ENCODE measurements at regions not wholly inside any gene's neighbourhood (a gene's known extent, or its start where the extent isn't known, plus 50 kb on each side); places are given as distances from the start of the nearest gene placed in this dataset.

DNA sequence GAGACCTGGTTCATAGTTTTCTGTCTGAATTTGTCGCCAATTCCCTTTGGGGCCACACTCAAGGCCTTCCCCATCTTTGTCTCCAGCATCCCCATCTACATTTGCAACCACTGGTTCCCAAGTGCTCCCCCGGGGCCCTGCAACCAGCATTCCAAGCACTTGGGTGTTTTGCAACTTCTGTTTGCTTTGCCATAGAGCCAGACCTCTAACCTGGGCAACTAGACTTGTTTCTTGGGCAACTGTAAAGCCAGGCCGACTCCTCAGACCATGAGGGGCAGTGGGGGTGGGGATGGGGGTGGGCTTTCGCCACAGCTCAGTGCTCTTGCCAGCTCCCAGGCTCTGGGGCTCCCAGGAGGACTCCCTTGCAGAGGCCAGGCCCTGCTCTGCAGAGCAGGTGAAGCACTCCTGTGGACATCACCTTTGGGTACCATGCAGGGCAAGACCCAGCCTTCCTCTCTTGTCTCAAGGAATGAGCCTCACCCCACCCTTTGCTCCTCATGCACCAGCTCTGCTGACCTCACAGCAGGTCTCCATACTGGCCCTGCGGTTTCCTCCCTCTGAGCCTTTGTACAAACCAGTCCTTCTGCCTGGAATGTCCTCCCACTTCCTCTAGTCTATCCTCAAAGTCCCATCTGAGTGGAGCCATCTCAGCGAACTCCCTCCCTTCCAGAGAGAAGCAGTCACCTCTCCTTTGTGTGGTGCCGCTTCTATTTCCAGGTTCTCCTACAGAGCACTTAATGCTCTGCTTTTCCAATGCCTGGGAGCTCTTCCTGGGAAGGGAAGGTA is 126.7 kb upstream of the MYCN start:
- no peaks in the 10 kb centered on the region for H3K27me3 ChIP-seq (ENCODE audit: low read depth, low read length)
- H3K4me1 ChIP-seq (ENCODE audit: control insufficient read depth in 1 of 2, insufficient read depth in 2 of 2, low read length in 2 of 2): no peaks in the 10 kb centered on the region
- no peaks in the 10 kb centered on the region for H3K9me3 ChIP-seq (ENCODE audit: control insufficient read depth in 1 of 2, low read length in 2 of 2)
- H3K36me3 ChIP-seq (ENCODE audit: control insufficient read depth in 1 of 2, insufficient read depth in 2 of 2, low read length in 2 of 2): no peaks in the 10 kb centered on the region
- no peak overlapping the region for H3K4me3 ChIP-seq (ENCODE audit: low read depth in 1 of 2, low read length in 2 of 2)
- H3K27ac ChIP-seq (ENCODE audit: low read length): no peak overlapping the region

- no peaks in the 10 kb centered on the region for H3K4me1 ChIP-seq (ENCODE audit: control insufficient read depth in 1 of 2, insufficient read depth in 2 of 2, low read length in 2 of 2)
- no peak overlapping the region for H3K4me3 ChIP-seq (ENCODE audit: low read depth in 1 of 2, low read length in 2 of 2)
- no peaks in the 10 kb centered on the region for H3K27me3 ChIP-seq (ENCODE audit: low read depth, low read length)
- H3K36me3 ChIP-seq (ENCODE audit: control insufficient read depth in 1 of 2, insufficient read depth in 2 of 2, low read length in 2 of 2): no peaks in the 10 kb centered on the region
- H3K9me3 ChIP-seq (ENCODE audit: control insufficient read depth in 1 of 2, low read length in 2 of 2): no peaks in the 10 kb centered on the region
- no peak overlapping the region for H3K27ac ChIP-seq (ENCODE audit: low read length)
These were observed 125.9 kb upstream of the MYCN start for GRCh38 chr2:15814403-15814802.

DNA sequence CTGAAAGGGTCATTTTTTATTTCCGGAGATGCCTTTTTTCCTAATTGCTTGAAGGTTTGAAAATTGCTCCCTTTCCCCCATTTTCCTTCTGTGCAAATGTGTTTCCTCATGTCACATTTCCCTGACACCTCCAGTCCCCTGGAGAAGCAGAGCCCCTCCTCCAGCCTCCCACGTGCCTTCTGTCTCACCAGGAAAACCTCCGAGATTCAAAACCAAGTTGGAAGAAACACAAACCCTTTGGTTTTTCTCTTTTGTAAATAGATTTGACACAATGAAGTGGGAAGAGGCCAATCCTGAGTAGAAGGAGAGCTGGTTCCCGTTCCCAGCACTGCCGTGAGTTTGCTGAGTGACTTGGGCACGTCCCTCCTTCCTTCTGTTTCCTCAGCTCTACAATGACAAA is 125.4 kb upstream of the MYCN start:
- Histone ChIP-seq H3K27me3 (ENCODE audit: low read depth, low read length) (no peaks in the 10 kb centered on the region), H3K4me3 (ENCODE audit: low read depth in 1 of 2, low read length in 2 of 2) (no peak overlapping the region), H3K9me3 (ENCODE audit: control insufficient read depth in 1 of 2, low read length in 2 of 2) (no peaks in the 10 kb centered on the region), H3K27ac (ENCODE audit: low read length) (no peak overlapping the region), H3K36me3 (ENCODE audit: control insufficient read depth in 1 of 2, insufficient read depth in 2 of 2, low read length in 2 of 2) (no peaks in the 10 kb centered on the region), H3K4me1 (ENCODE audit: control insufficient read depth in 1 of 2, insufficient read depth in 2 of 2, low read length in 2 of 2) (no peaks in the 10 kb centered on the region)

- no peak overlapping the region for H3K4me3 ChIP-seq (ENCODE audit: low read depth in 1 of 2, low read length in 2 of 2)
- no peaks in the 10 kb centered on the region for H3K9me3 ChIP-seq (ENCODE audit: control insufficient read depth in 1 of 2, low read length in 2 of 2)
- no peak overlapping the region for H3K27ac ChIP-seq (ENCODE audit: low read length)
- no peaks in the 10 kb centered on the region for H3K4me1 ChIP-seq (ENCODE audit: control insufficient read depth in 1 of 2, insufficient read depth in 2 of 2, low read length in 2 of 2)
- no peaks in the 10 kb centered on the region for H3K27me3 ChIP-seq (ENCODE audit: low read depth, low read length)
- H3K36me3 ChIP-seq (ENCODE audit: control insufficient read depth in 1 of 2, insufficient read depth in 2 of 2, low read length in 2 of 2): no peaks in the 10 kb centered on the region
These were observed 124.1 kb upstream of the MYCN start for GRCh38 chr2:15816226-15816625.

DNA sequence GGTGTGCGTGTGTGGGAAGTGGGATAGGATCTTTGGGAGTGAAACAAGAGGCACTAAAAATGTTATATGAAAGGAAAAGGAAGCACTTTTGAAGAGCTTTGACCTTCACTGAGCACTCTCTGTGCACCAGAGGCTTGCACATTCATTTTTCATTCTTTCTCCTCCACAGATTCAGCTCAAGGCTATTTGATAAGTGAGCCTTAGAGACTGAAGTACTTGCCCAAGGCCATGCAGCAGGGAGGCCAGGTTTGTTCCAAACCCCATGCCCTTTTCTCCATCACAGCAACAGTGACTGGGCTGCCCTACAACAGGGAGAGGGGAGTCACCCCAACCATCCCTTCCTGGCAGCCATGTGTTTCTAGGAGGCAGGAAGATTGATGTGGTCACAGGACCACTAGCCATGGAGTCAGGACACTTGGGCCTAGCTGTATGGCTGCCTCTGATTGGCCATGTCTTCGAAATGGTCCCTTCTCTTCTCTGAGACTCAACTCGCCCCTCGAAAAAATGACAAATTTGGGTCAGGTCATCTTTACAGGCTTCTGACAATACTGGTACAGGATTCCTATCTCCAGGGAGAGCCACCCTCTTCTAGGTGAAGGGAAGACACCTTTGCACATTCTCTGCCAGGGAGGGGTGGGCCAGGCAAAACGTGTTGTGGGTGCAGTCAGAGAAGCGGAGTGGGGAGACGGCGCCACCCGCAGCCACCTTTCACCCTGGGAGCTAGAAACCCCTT is 123.5 kb upstream of the MYCN start:
- H3K4me1 ChIP-seq (ENCODE audit: control insufficient read depth in 1 of 2, insufficient read depth in 2 of 2, low read length in 2 of 2): no peaks in the 10 kb centered on the region
- H3K9me3 ChIP-seq (ENCODE audit: control insufficient read depth in 1 of 2, low read length in 2 of 2): no peaks in the 10 kb centered on the region
- no peak overlapping the region for H3K27ac ChIP-seq (ENCODE audit: low read length)
- no peaks in the 10 kb centered on the region for H3K27me3 ChIP-seq (ENCODE audit: low read depth, low read length)
- no peaks in the 10 kb centered on the region for H3K36me3 ChIP-seq (ENCODE audit: control insufficient read depth in 1 of 2, insufficient read depth in 2 of 2, low read length in 2 of 2)
- H3K4me3 ChIP-seq (ENCODE audit: low read depth in 1 of 2, low read length in 2 of 2): no peak overlapping the region

DNA sequence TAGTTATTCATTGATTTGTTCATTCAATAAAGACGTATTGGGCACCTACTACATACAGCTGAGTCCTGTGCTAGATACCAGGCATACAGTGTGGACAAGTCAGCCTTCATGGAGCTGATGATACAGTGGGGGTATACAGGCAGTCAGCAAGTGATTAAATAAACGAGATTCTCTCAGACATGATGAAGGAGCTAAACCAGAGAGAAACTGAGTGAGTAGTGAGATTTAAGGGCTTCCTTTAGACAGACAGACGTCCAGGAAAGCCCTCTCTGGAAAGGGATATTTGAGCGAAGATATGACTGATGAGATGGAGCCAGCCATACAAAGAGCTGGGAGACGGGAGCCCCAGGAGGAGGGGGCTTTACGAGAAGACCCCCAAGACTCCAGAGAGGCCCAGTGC is 122.6 kb upstream of the MYCN start:
- no peaks in the 10 kb centered on the region for H3K27me3 ChIP-seq (ENCODE audit: low read depth, low read length)
- H3K4me3 ChIP-seq (ENCODE audit: low read depth in 1 of 2, low read length in 2 of 2): no peak overlapping the region
- H3K4me1 ChIP-seq (ENCODE audit: control insufficient read depth in 1 of 2, insufficient read depth in 2 of 2, low read length in 2 of 2): no peaks in the 10 kb centered on the region
- no peaks in the 10 kb centered on the region for H3K9me3 ChIP-seq (ENCODE audit: control insufficient read depth in 1 of 2, low read length in 2 of 2)
- H3K27ac ChIP-seq (ENCODE audit: low read length): no peak overlapping the region
- H3K36me3 ChIP-seq (ENCODE audit: control insufficient read depth in 1 of 2, insufficient read depth in 2 of 2, low read length in 2 of 2): no peaks in the 10 kb centered on the region

DNA sequence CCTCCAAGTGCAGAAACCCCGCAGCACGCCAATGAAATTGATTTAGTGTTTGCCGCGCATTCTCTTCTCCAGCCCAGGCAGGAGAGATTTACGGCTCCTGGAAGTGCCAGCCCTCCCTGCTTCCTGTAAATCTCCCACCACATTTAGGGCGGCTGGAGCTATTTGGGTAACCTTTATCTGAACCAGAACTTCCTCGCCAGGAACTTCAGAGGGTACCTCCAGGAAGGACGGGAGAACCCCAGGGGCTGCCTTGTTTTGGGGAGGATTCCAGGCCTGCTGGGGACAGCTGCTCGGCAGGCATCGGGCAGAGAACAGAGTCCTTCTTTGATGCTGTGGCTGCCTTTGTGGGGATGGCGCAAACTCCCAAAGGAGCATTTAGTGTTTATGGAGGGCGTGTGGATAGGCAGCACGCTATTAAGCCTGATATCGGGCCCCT is 122.0 kb upstream of the MYCN start:
- Histone ChIP-seq H3K9me3 (ENCODE audit: control insufficient read depth in 1 of 2, low read length in 2 of 2) (no peaks in the 10 kb centered on the region), H3K36me3 (ENCODE audit: control insufficient read depth in 1 of 2, insufficient read depth in 2 of 2, low read length in 2 of 2) (no peaks in the 10 kb centered on the region), H3K4me1 (ENCODE audit: control insufficient read depth in 1 of 2, insufficient read depth in 2 of 2, low read length in 2 of 2) (no peaks in the 10 kb centered on the region), H3K27me3 (ENCODE audit: low read depth, low read length) (no peaks in the 10 kb centered on the region), H3K4me3 (ENCODE audit: low read depth in 1 of 2, low read length in 2 of 2) (no peak overlapping the region), H3K27ac (ENCODE audit: low read length) (no peak overlapping the region)

DNA sequence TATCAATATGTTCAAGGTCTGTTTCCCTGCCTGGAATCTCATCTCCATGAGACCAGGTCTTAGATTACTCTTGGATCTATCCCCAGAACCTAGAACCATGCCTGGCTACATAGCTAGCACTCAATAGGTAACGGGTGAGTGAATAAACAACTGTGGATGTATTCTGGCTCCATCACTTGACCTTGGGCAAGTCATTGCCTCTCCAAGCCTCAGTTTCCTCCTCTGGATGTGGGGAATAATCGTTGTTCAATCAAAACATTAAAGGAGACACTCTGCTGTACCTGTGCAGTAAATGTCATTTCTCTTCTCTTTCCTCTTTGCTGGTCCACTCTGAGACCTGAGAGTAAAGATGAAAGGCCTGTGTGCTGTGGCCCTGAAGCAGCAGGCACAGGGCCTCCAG is 121.5 kb upstream of the MYCN start:
- Histone ChIP-seq H3K4me3 (ENCODE audit: low read depth in 1 of 2, low read length in 2 of 2) (no peak overlapping the region), H3K4me1 (ENCODE audit: control insufficient read depth in 1 of 2, insufficient read depth in 2 of 2, low read length in 2 of 2) (no peaks in the 10 kb centered on the region)

DNA sequence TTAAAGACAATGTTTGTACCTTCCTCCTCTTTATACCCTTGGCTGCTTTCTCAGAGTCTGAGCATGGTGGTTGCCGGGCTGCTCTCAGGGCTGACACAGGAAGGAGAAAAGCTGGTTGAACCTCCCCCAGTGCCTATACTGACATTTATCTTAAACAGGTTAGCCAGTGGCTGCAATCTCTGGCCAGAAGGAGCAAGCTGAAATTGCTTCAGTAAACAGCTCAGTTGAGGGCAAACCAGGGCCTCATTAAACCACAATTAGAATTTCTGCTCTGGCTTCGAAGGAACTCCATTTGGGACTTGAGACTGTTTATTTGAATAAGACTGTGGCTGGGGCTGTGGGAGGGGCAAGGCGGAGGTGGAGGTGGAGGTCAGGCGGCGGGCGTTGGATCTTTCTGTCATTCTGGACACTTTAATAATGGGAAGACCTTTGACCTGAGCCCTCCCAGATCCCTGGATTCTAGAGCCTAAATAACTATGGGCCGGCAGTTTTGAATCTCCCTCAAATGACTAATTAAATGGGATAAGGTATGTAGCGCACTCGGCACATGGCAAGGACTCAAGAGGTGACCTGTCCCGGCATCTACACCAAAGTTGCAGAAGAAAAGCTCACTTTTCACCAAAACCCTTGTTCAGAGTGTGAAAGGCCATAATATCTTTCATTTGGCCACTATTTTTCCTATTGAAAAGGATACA is 120.6 kb upstream of the MYCN start:
- H3K27ac ChIP-seq (ENCODE audit: low read length): no peak overlapping the region
- H3K27me3 ChIP-seq (ENCODE audit: low read depth, low read length): no peaks in the 10 kb centered on the region

More for the DNA sequence above, 121.5 kb upstream of the MYCN start:
- H3K27me3 ChIP-seq (ENCODE audit: low read depth, low read length): no peaks in the 10 kb centered on the region
- no peaks in the 10 kb centered on the region for H3K9me3 ChIP-seq (ENCODE audit: control insufficient read depth in 1 of 2, low read length in 2 of 2)
- no peaks in the 10 kb centered on the region for H3K36me3 ChIP-seq (ENCODE audit: control insufficient read depth in 1 of 2, insufficient read depth in 2 of 2, low read length in 2 of 2)
- H3K27ac ChIP-seq (ENCODE audit: low read length): no peak overlapping the region

GRCh38 chr2:15820257-15820566 is 120.1 kb upstream of the MYCN start:
- no peak overlapping the region for H3K27ac ChIP-seq (ENCODE audit: low read length)
- no peaks in the 10 kb centered on the region for H3K9me3 ChIP-seq (ENCODE audit: control insufficient read depth in 1 of 2, low read length in 2 of 2)
- H3K27me3 ChIP-seq (ENCODE audit: low read depth, low read length): no peaks in the 10 kb centered on the region
- no peaks in the 10 kb centered on the region for H3K4me1 ChIP-seq (ENCODE audit: control insufficient read depth in 1 of 2, insufficient read depth in 2 of 2, low read length in 2 of 2)
- H3K4me3 ChIP-seq (ENCODE audit: low read depth in 1 of 2, low read length in 2 of 2): no peak overlapping the region
- H3K36me3 ChIP-seq (ENCODE audit: control insufficient read depth in 1 of 2, insufficient read depth in 2 of 2, low read length in 2 of 2): no peaks in the 10 kb centered on the region

More for the DNA sequence above, 120.6 kb upstream of the MYCN start:
- Histone ChIP-seq H3K4me1 (ENCODE audit: control insufficient read depth in 1 of 2, insufficient read depth in 2 of 2, low read length in 2 of 2) (no peaks in the 10 kb centered on the region), H3K9me3 (ENCODE audit: control insufficient read depth in 1 of 2, low read length in 2 of 2) (no peaks in the 10 kb centered on the region), H3K36me3 (ENCODE audit: control insufficient read depth in 1 of 2, insufficient read depth in 2 of 2, low read length in 2 of 2) (no peaks in the 10 kb centered on the region), H3K4me3 (ENCODE audit: low read depth in 1 of 2, low read length in 2 of 2) (no peak overlapping the region)

GRCh38 chr2:15820927-15821326 is 119.4 kb upstream of the MYCN start:
- no peak overlapping the region for H3K4me3 ChIP-seq (ENCODE audit: low read depth in 1 of 2, low read length in 2 of 2)
- no peaks in the 10 kb centered on the region for H3K27me3 ChIP-seq (ENCODE audit: low read depth, low read length)
- H3K9me3 ChIP-seq (ENCODE audit: control insufficient read depth in 1 of 2, low read length in 2 of 2): no peaks in the 10 kb centered on the region
- no peaks in the 10 kb centered on the region for H3K36me3 ChIP-seq (ENCODE audit: control insufficient read depth in 1 of 2, insufficient read depth in 2 of 2, low read length in 2 of 2)
- no peak overlapping the region for H3K27ac ChIP-seq (ENCODE audit: low read length)
- H3K4me1 ChIP-seq (ENCODE audit: control insufficient read depth in 1 of 2, insufficient read depth in 2 of 2, low read length in 2 of 2): no peaks in the 10 kb centered on the region
